ENCODE measurements at regions not wholly inside any gene's neighbourhood (a gene's known extent, or its start where the extent isn't known, plus 50 kb on each side); places are given as distances from the start of the nearest gene placed in this dataset.

DNA sequence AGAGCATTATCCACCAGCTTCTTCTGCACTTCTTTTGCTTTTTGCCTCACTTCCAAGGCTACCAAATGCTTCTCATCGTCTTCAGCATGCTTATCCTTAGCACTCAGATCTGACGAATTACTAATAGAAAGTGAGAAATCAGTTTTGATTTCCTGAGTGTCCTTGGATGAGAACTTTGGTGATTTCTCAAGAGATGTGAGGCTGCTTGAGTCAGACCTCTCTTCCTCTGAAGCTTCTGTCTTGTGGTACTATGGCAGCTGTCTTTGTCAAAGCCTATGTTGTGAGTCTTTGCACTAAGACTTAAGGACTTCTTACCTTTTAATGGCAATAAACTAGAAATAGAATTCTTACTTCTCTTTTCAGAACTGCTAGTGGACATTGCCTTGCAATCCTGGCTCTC is 169.9 kb downstream of the CPE start:
- Histone ChIP-seq H3F3A (ENCODE audit: insufficient read depth) (no peaks in the 10 kb centered on the region), H3K9ac (no peak overlapping the region), H3K4me1 (ENCODE audit: insufficient read depth) (no peaks in the 10 kb centered on the region), H4K20me1 (ENCODE audit: insufficient read depth) (no peaks in the 10 kb centered on the region), H3K36me3 (ENCODE audit: low read depth) (no peaks in the 10 kb centered on the region), H3K27ac (no peak overlapping the region), H3K9me3 (ENCODE audit: low read depth) (no peaks in the 10 kb centered on the region), H3K9me2 (ENCODE audit: insufficient read depth) (no peaks in the 10 kb centered on the region), H3K27me3 (replicated peaks; ENCODE audit: insufficient read depth) (no peaks in the 10 kb centered on the region), H3K79me2 (ENCODE audit: insufficient read depth) (no peaks in the 10 kb centered on the region), H2AFZ (no peak overlapping the region), H3K4me3 (no peak overlapping the region), H3K4me2 (ENCODE audit: unreplicated experiment) (no peak overlapping the region)
- WGBS, 2 experiments (ENCODE audit: low coverage in 1 of 2, low lambda C conversion rate in 2 of 2, missing lambda C conversion rate in 2 of 2), result 4 to 7% methylated on average over 2 of the region's 2 CpGs
- no peak for TF ChIP-seq EZH2 (IDR thresholded peaks at IDR 0.05; ENCODE audit: insufficient read depth, poor library complexity, severe bottlenecking)
- TF ChIP-seq EZH2phosphoT487 (IDR thresholded peaks at IDR 0.05; ENCODE audit: insufficient read depth, low read depth), result no peak
- in situ Hi-C loops (cut with MboI), result no loop called here
- DNase-seq, result no peak

DNA sequence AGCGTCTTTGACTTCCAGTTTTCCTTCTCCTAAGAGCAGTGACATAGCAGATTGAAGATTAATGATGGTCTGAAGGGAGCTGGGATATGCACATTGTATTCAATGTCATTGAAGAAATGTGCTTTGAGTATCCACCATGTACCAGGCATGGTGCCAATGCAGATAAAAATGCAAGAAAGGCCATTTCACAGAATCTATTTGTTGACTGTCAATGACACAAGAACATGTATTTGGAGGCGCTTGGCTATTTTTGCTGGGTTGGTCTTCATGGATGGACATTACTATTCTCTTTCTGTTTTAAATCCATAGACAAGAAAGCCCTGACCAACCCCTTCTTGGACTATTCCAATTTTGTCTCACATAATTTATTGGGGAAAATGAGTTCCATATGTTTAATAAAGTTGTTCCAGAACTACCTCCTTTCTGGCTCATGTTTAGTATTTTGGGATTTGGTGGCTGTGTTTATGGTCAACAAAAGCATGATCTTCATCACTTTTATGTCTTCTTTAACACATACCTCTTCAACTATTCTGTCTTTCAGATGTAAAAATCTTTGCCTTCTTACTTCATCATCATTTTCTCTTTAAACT is 174.5 kb downstream of the CPE start:
- H3F3A ChIP-seq (ENCODE audit: insufficient read depth), result no peaks in the 10 kb centered on the region
- no peaks in the 10 kb centered on the region for H3K79me2 ChIP-seq (ENCODE audit: insufficient read depth)
- TF ChIP-seq EZH2 (IDR thresholded peaks at IDR 0.05; ENCODE audit: insufficient read depth, poor library complexity, severe bottlenecking) (no peak), EZH2phosphoT487 (IDR thresholded peaks at IDR 0.05; ENCODE audit: insufficient read depth, low read depth) (no peak)
- no peak overlapping the region for H3K4me3 ChIP-seq
- H4K20me1 ChIP-seq (ENCODE audit: insufficient read depth), result no peaks in the 10 kb centered on the region
- no peak overlapping the region for H3K9ac ChIP-seq
- no peaks in the 10 kb centered on the region for H3K27me3 ChIP-seq (replicated peaks; ENCODE audit: insufficient read depth)
- no peak for DNase-seq
- H2AFZ ChIP-seq, result no peak overlapping the region
- no peak overlapping the region for H3K4me2 ChIP-seq (ENCODE audit: unreplicated experiment)
- WGBS, 2 experiments (ENCODE audit: low coverage in 1 of 2, low lambda C conversion rate in 2 of 2, missing lambda C conversion rate in 2 of 2), result 18 to 20% methylated on average over 2 of the region's 2 CpGs
- no peaks in the 10 kb centered on the region for H3K9me2 ChIP-seq (ENCODE audit: insufficient read depth)
- no peaks in the 10 kb centered on the region for H3K9me3 ChIP-seq (ENCODE audit: low read depth)
- H3K27ac ChIP-seq, result no peak overlapping the region
- H3K4me1 ChIP-seq (ENCODE audit: insufficient read depth), result no peaks in the 10 kb centered on the region
- H3K36me3 ChIP-seq (ENCODE audit: low read depth), result no peaks in the 10 kb centered on the region
- in situ Hi-C loops (cut with MboI), result no loop called here

GRCh38 chr4:165555302-165555701 is 176.5 kb downstream of the CPE start:
- H3K36me3 ChIP-seq (ENCODE audit: low read depth), result no peaks in the 10 kb centered on the region
- H3K27me3 ChIP-seq (replicated peaks; ENCODE audit: insufficient read depth), result no peaks in the 10 kb centered on the region
- DNase-seq, result no peak
- no peaks in the 10 kb centered on the region for H3K79me2 ChIP-seq (ENCODE audit: insufficient read depth)
- no peaks in the 10 kb centered on the region for H3K9me3 ChIP-seq (ENCODE audit: low read depth)
- H3K9ac ChIP-seq, result no peak overlapping the region
- no peak overlapping the region for H2AFZ ChIP-seq
- no peaks in the 10 kb centered on the region for H3K4me1 ChIP-seq (ENCODE audit: insufficient read depth)
- H3K9me2 ChIP-seq (ENCODE audit: insufficient read depth), result no peaks in the 10 kb centered on the region
- WGBS, 2 experiments (ENCODE audit: low coverage in 1 of 2, low lambda C conversion rate in 2 of 2, missing lambda C conversion rate in 2 of 2), result 52 to 56% methylated on average over 5 of the region's 5 CpGs
- H3K4me3 ChIP-seq, result no peak overlapping the region
- in situ Hi-C loops (cut with MboI), result no loop called here
- no peak for TF ChIP-seq EZH2phosphoT487 (IDR thresholded peaks at IDR 0.05; ENCODE audit: insufficient read depth, low read depth)
- TF ChIP-seq EZH2 (IDR thresholded peaks at IDR 0.05; ENCODE audit: insufficient read depth, poor library complexity, severe bottlenecking), result no peak
- no peaks in the 10 kb centered on the region for H4K20me1 ChIP-seq (ENCODE audit: insufficient read depth)
- no peaks in the 10 kb centered on the region for H3F3A ChIP-seq (ENCODE audit: insufficient read depth)
- H3K27ac ChIP-seq, result no peak overlapping the region
- no peak overlapping the region for H3K4me2 ChIP-seq (ENCODE audit: unreplicated experiment)

DNA sequence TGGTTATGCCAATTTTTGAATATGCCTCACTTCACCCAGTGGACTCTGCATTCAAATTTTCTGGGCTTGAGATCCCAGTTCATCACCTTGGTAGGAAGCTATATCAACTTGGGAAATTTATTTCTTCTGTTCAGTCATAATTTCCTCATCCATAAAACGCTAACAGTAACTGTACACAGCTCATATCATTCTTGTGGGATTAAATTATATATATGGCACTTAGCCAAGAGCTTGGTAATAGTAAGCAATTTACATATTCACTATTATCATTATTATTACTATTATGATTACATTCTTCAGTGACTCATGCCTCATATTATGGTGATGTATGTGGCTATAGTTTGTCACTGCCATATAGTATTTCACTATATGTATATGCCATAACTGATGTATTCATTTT is 177.6 kb downstream of the CPE start:
- Histone ChIP-seq H3K9me3 (ENCODE audit: low read depth) (no peaks in the 10 kb centered on the region), H2AFZ (no peak overlapping the region), H3K36me3 (ENCODE audit: low read depth) (no peaks in the 10 kb centered on the region), H4K20me1 (ENCODE audit: insufficient read depth) (no peaks in the 10 kb centered on the region), H3K9me2 (ENCODE audit: insufficient read depth) (no peaks in the 10 kb centered on the region), H3K4me1 (ENCODE audit: insufficient read depth) (no peaks in the 10 kb centered on the region), H3K9ac (no peak overlapping the region), H3F3A (ENCODE audit: insufficient read depth) (no peaks in the 10 kb centered on the region), H3K27ac (no peak overlapping the region), H3K4me2 (ENCODE audit: unreplicated experiment) (no peak overlapping the region), H3K27me3 (replicated peaks; ENCODE audit: insufficient read depth) (no peaks in the 10 kb centered on the region), H3K4me3 (no peak overlapping the region), H3K79me2 (ENCODE audit: insufficient read depth) (no peaks in the 10 kb centered on the region)
- in situ Hi-C loops (cut with MboI), result no loop called here
- no peak for TF ChIP-seq EZH2phosphoT487 (IDR thresholded peaks at IDR 0.05; ENCODE audit: insufficient read depth, low read depth)
- no peak for TF ChIP-seq EZH2 (IDR thresholded peaks at IDR 0.05; ENCODE audit: insufficient read depth, poor library complexity, severe bottlenecking)
- DNase-seq, result no peak
- 4% methylated on average over 1 of the region's 1 CpG for WGBS, 2 experiments (ENCODE audit: low coverage in 1 of 2, low lambda C conversion rate in 2 of 2, missing lambda C conversion rate in 2 of 2)

- TF ChIP-seq EZH2 (IDR thresholded peaks at IDR 0.05; ENCODE audit: insufficient read depth, poor library complexity, severe bottlenecking) (no peak), EZH2phosphoT487 (IDR thresholded peaks at IDR 0.05; ENCODE audit: insufficient read depth, low read depth) (no peak)
- no peaks in the 10 kb centered on the region for H3K4me1 ChIP-seq (ENCODE audit: insufficient read depth)
- H3K79me2 ChIP-seq (ENCODE audit: insufficient read depth), result no peaks in the 10 kb centered on the region
- WGBS, 2 experiments (ENCODE audit: low coverage in 1 of 2, low lambda C conversion rate in 2 of 2, missing lambda C conversion rate in 2 of 2), result 29 to 35% methylated on average over 4 of the region's 4 CpGs
- H3K27me3 ChIP-seq (replicated peaks; ENCODE audit: insufficient read depth), result no peaks in the 10 kb centered on the region
- no peak overlapping the region for H3K9ac ChIP-seq
- no peaks in the 10 kb centered on the region for H4K20me1 ChIP-seq (ENCODE audit: insufficient read depth)
- H2AFZ ChIP-seq, result no peak overlapping the region
- H3K9me3 ChIP-seq (ENCODE audit: low read depth), result no peaks in the 10 kb centered on the region
- H3K4me3 ChIP-seq, result no peak overlapping the region
- in situ Hi-C loops (cut with MboI), result no loop called here
- no peak overlapping the region for H3K4me2 ChIP-seq (ENCODE audit: unreplicated experiment)
- DNase-seq, result no peak
- no peaks in the 10 kb centered on the region for H3F3A ChIP-seq (ENCODE audit: insufficient read depth)
- no peaks in the 10 kb centered on the region for H3K36me3 ChIP-seq (ENCODE audit: low read depth)
- no peaks in the 10 kb centered on the region for H3K9me2 ChIP-seq (ENCODE audit: insufficient read depth)
- H3K27ac ChIP-seq, result no peak overlapping the region
Measured at GRCh38 chr4:165560941-165561340, 182.1 kb downstream of the CPE start.
